Upper lobe of left lung (tissue), 6 donors: ENCODE measurements at regions not wholly inside any gene's neighbourhood (a gene's known extent, or its start where the extent isn't known, plus 50 kb on each side); places are given as distances from the start of the nearest gene placed in this dataset.

Source experiments
- ATAC-seq, 2 donors: fragments of 200-7000 bp; cut with Tn5 transposase; one replicate each; pipeline ENCODE4 v1.9.1; 2022; ENCODE audit warnings: mild to moderate bottlenecking in 2 of 2, moderate library complexity in 2 of 2; ENCODE audit not compliant: low FRiP score in 2 of 2
- DNase-seq, 2 donors: peaks; one replicate each; pipeline ENCODE4 v3.0.0-alpha.2; 2019 to 2020
- H3K27ac ChIP-seq, 4 donors: fragments of 200-600 bp; sonication (generic); one replicate each; pipeline ENCODE4 v1.5.1; 2016 to 2019
- H3K27me3 ChIP-seq, 4 donors: fragments of 200-600 bp; sonication (generic); one replicate each; pipeline ENCODE4 v1.5.1; 2017 to 2019
- H3K36me3 ChIP-seq, 4 donors: fragments of 200-600 bp; sonication (generic); one replicate each; pipeline ENCODE4 v1.5.1; 2016 to 2019
- H3K4me1 ChIP-seq, 4 donors: fragments of 200-600 bp; sonication (generic); one replicate each; pipeline ENCODE4 v1.5.1; 2018 to 2019
- H3K4me3 ChIP-seq, 4 donors: fragments of 200-600 bp; sonication (generic); one replicate each; pipeline ENCODE4 v1.5.1; 2017 to 2019; ENCODE audit warnings: mild to moderate bottlenecking in 2 of 4, moderate library complexity in 1 of 4
- H3K9me3 ChIP-seq, 4 donors: fragments of 200-600 bp; sonication (generic); one replicate each; pipeline ENCODE4 v1.5.1; 2018 to 2019
- EP300 ChIP-seq, 4 donors: sonication (generic); formaldehyde crosslinking; IDR thresholded peaks; one replicate each; pipeline ENCODE4 v1.5.1; 2017; ENCODE audit warnings: antibody characterized with exemption in 4 of 4, control low read depth in 2 of 4
- POLR2A ChIP-seq, 4 donors: fragments of 450-650 bp; IDR thresholded peaks; one replicate each; pipeline ENCODE4 v1.5.1; 2016 to 2017; ENCODE audit warnings: antibody characterized with exemption in 4 of 4, mild to moderate bottlenecking in 2 of 4
- POLR2AphosphoS5 ChIP-seq, 2 donors: sonication (generic); formaldehyde crosslinking; IDR thresholded peaks; one replicate each; pipeline ENCODE4 v1.5.1; 2017; ENCODE audit warnings: antibody characterized with exemption in 2 of 2
- WGBS, 2 donors: methylation state at CpG; one replicate each; pipeline ENCODE4 v1.1.5; 2017 to 2018; 5-methylcytosine and 5-hydroxymethylcytosine counted together
- TF ChIP-seq, protein P1 (sequence below), 6 experiments: fragments of 450-650 bp in 4 of 6; fragments of 200-600 bp in 2 of 6; sonication (generic) in 2 of 6; IDR thresholded peaks; one replicate each; pipeline ENCODE4 v1.5.1; 2016 to 2019; ENCODE audit warnings: antibody characterized with exemption in 6 of 6
- donor health status: DM: no; HTN: no; CAD: no; lungs with moderate emphysema.
- donor health status: DM: no; HTN: yes; CAD: no; lungs with severe emphysema.

- Histone ChIP-seq H3K27ac (no peak overlapping the region), H3K36me3 (no peaks in the 10 kb centered on the region), H3K27me3 (no peaks in the 10 kb centered on the region), H3K9me3 (no peaks in the 10 kb centered on the region), H3K4me1 (no peaks in the 10 kb centered on the region), H3K4me3 (no peak overlapping the region)
- TF ChIP-seq POLR2A (IDR thresholded peaks at IDR 0.05) (no peak), POLR2AphosphoS5 (IDR thresholded peaks at IDR 0.05) (no peak), EP300 (IDR thresholded peaks at IDR 0.05) (no peak)
- TF ChIP-seq, protein P1, sequence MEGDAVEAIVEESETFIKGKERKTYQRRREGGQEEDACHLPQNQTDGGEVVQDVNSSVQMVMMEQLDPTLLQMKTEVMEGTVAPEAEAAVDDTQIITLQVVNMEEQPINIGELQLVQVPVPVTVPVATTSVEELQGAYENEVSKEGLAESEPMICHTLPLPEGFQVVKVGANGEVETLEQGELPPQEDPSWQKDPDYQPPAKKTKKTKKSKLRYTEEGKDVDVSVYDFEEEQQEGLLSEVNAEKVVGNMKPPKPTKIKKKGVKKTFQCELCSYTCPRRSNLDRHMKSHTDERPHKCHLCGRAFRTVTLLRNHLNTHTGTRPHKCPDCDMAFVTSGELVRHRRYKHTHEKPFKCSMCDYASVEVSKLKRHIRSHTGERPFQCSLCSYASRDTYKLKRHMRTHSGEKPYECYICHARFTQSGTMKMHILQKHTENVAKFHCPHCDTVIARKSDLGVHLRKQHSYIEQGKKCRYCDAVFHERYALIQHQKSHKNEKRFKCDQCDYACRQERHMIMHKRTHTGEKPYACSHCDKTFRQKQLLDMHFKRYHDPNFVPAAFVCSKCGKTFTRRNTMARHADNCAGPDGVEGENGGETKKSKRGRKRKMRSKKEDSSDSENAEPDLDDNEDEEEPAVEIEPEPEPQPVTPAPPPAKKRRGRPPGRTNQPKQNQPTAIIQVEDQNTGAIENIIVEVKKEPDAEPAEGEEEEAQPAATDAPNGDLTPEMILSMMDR (IDR thresholded peaks at IDR 0.05), result no peak
- 78 to 88% methylated on average over 3 of the region's 3 CpGs for WGBS, 2 donors
- no peak for DNase-seq
- no peak for ATAC-seq
These were observed 223.8 kb downstream of the FBXO15 start for GRCh38 chr18:73923866-73924265.

DNA sequence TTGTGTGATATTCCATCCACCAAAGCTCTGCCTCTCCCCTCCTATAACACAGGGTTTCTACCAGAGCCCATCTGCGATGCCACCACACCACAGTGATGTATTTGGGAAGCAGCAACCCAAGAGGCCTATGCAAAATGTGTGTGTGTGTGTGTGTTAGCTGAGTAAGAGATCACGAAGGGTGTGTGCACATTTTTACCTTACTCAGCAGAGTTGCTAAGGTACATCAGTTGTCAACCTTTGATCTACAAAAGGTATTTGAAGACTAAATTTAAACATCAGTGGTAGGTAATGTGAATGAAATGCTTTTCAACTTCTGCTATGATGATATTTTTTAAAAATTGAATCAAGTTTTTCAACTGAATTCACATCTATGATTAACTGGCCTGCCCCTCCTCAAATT, 227.6 kb downstream of the FBXO15 start:
- H3K9me3 ChIP-seq, result no peaks in the 10 kb centered on the region
- ATAC-seq (no peak), DNase-seq (no peak)
- no peaks in the 10 kb centered on the region for H3K27me3 ChIP-seq
- TF ChIP-seq, protein P1 (IDR thresholded peaks at IDR 0.05), result no peak
- TF ChIP-seq POLR2A (IDR thresholded peaks at IDR 0.05), result no peak
- H3K36me3 ChIP-seq, result no peaks in the 10 kb centered on the region
- no peak overlapping the region for H3K27ac ChIP-seq
- 73 to 85% methylated on average over 2 of the region's 2 CpGs for WGBS, 2 donors
- no peaks in the 10 kb centered on the region for H3K4me1 ChIP-seq
- H3K4me3 ChIP-seq, result no peak overlapping the region

GRCh38 chr18:73918816-73919215, 228.8 kb downstream of the FBXO15 start:
- no peak for DNase-seq
- no peaks in the 10 kb centered on the region for H3K4me1 ChIP-seq
- no peak overlapping the region for H3K4me3 ChIP-seq
- WGBS, 2 donors, result 75 to 89% methylated on average over 2 to 5 of the region's 5 CpGs
- no peak for ATAC-seq
- no peaks in the 10 kb centered on the region for H3K9me3 ChIP-seq
- H3K36me3 ChIP-seq, result no peaks in the 10 kb centered on the region
- no peaks in the 10 kb centered on the region for H3K27me3 ChIP-seq
- TF ChIP-seq POLR2AphosphoS5 (IDR thresholded peaks at IDR 0.05) (no peak), POLR2A (IDR thresholded peaks at IDR 0.05) (no peak), EP300 (IDR thresholded peaks at IDR 0.05) (no peak)
- TF ChIP-seq, protein P1 (IDR thresholded peaks at IDR 0.05), result no peak
- no peak overlapping the region for H3K27ac ChIP-seq

- H3K4me1 ChIP-seq, result no peaks in the 10 kb centered on the region
- no peak for DNase-seq
- 88 to 100% methylated on average over 1 of the region's 1 CpG for WGBS, 2 donors
- no peak overlapping the region for H3K4me3 ChIP-seq
- no peaks in the 10 kb centered on the region for H3K36me3 ChIP-seq
- no peaks in the 10 kb centered on the region for H3K9me3 ChIP-seq
- no peaks in the 10 kb centered on the region for H3K27me3 ChIP-seq
- H3K27ac ChIP-seq, result no peak overlapping the region
- no peak for TF ChIP-seq POLR2A (IDR thresholded peaks at IDR 0.05)
- no peak for TF ChIP-seq POLR2AphosphoS5 (IDR thresholded peaks at IDR 0.05)
- TF ChIP-seq EP300 (IDR thresholded peaks at IDR 0.05), result no peak
- TF ChIP-seq, protein P1 (IDR thresholded peaks at IDR 0.05), result no peak
- ATAC-seq, result no peak
These were observed 230.6 kb downstream of the FBXO15 start for GRCh38 chr18:73917046-73917445.

DNA sequence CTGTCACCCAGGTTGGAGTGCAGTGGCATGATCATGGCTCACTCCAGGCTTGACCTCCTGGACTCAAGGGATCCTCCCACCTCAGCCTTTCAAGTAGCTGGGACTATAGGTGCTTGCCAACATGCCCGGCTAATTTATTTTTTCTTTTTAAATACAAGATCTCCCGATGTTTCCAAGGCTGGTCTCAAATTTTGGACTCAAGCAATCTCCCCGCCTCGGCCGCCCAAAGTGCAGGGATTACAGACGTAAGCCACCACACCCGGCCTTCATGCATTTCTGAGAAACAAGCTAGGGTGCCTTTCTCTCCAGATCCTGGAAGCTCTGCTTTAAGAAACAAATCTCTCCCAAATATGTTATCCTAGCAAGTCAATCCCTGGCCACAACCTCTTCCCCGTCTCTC, 234.1 kb downstream of the FBXO15 start:
- ATAC-seq, result no peak
- no peak for TF ChIP-seq POLR2A (IDR thresholded peaks at IDR 0.05)
- TF ChIP-seq, protein P1 (IDR thresholded peaks at IDR 0.05), result no peak
- TF ChIP-seq EP300 (IDR thresholded peaks at IDR 0.05), result no peak
- TF ChIP-seq POLR2AphosphoS5 (IDR thresholded peaks at IDR 0.05), result no peak

More for the DNA sequence above, 234.1 kb downstream of the FBXO15 start:
- Histone ChIP-seq H3K4me3 (no peak overlapping the region), H3K27me3 (no peaks in the 10 kb centered on the region), H3K27ac (no peak overlapping the region), H3K4me1 (no peaks in the 10 kb centered on the region), H3K9me3 (no peaks in the 10 kb centered on the region), H3K36me3 (no peaks in the 10 kb centered on the region)
- WGBS, 2 donors, result 91 to 92% methylated on average over 8 of the region's 8 CpGs
- no peak for DNase-seq
